ENCODE measurements at regions not wholly inside any gene's neighbourhood (a gene's known extent, or its start where the extent isn't known, plus 50 kb on each side); places are given as distances from the start of the nearest gene placed in this dataset.
"Not testable (repeated sequence)": the region's sequence is repeated elsewhere in the genome, so short reads cannot be mapped to it uniquely, and the experiment has no call there.

- ChIA-PET POLR2A (ENCODE audit: low non-redundant PET) (no interaction called here), CTCF (no interaction called here)
- no peaks in the 10 kb centered on the region for H3K36me3 ChIP-seq (ENCODE audit: insufficient read depth, low read length, poor library complexity, severe bottlenecking)
- no TSS peak for BruUV-seq (replicated peaks)
- peaks cover 10% of the 10 kb centered on the region for H3K9me3 ChIP-seq (ENCODE audit: low read depth, low read length, poor library complexity, severe bottlenecking)
- H3K27ac ChIP-seq (ENCODE audit: low read depth, low read length, poor library complexity, severe bottlenecking) = no peak overlapping the region
- no peak overlapping the region for H3K4me3 ChIP-seq (ENCODE audit: low read depth, low read length, poor library complexity, severe bottlenecking)
- TF ChIP-seq EZH2 (IDR thresholded peaks at IDR 0.05; ENCODE audit: borderline replicate concordance, low read depth, low read length, poor library complexity, severe bottlenecking) (no peak), CTCF (conservative IDR thresholded peaks at IDR 0.05; ENCODE audit: low read depth, low read length) (no peak)
- H3K4me1 ChIP-seq (ENCODE audit: insufficient read depth, low read length, poor library complexity, severe bottlenecking) = no peaks in the 10 kb centered on the region
- DNase-seq (ENCODE audit: low spot score) = no peak
- H3K27me3 ChIP-seq (replicated peaks; ENCODE audit: insufficient read depth, low read depth, low read length, poor library complexity) = no peaks in the 10 kb centered on the region
- intact Hi-C loops (cut with micrococcal nuclease; ENCODE audit: unreplicated experiment) = no loop called here
These were observed 579.0 kb upstream of the ADAMTS5 start for GRCh38 chr21:27545754-27546349.

GRCh38 chr21:27542126-27542525 lies 575.2 kb upstream of the ADAMTS5 start:
- CTCF ChIA-PET; BruUV-seq (replicated peaks); H3K36me3 ChIP-seq (ENCODE audit: insufficient read depth, low read length, poor library complexity, severe bottlenecking); H3K4me3 ChIP-seq (ENCODE audit: low read depth, low read length, poor library complexity, severe bottlenecking); DNase-seq (ENCODE audit: low spot score); intact Hi-C loops (cut with micrococcal nuclease; ENCODE audit: unreplicated experiment); H3K9me3 ChIP-seq (ENCODE audit: low read depth, low read length, poor library complexity, severe bottlenecking); H3K27me3 ChIP-seq (replicated peaks; ENCODE audit: insufficient read depth, low read depth, low read length, poor library complexity); POLR2A ChIA-PET (ENCODE audit: low non-redundant PET); H3K4me1 ChIP-seq (ENCODE audit: insufficient read depth, low read length, poor library complexity, severe bottlenecking); H3K27ac ChIP-seq (ENCODE audit: low read depth, low read length, poor library complexity, severe bottlenecking): not testable (repeated sequence)

GRCh38 chr21:27536319-27536718 lies 569.4 kb upstream of the ADAMTS5 start:
- H3K36me3 ChIP-seq (ENCODE audit: insufficient read depth, low read length, poor library complexity, severe bottlenecking) = no peaks in the 10 kb centered on the region
- CTCF ChIA-PET = no interaction called here
- BruUV-seq (replicated peaks) = no TSS peak
- no peak for DNase-seq (ENCODE audit: low spot score)
- intact Hi-C loops (cut with micrococcal nuclease; ENCODE audit: unreplicated experiment) = no loop called here
- H3K9me3 ChIP-seq (ENCODE audit: low read depth, low read length, poor library complexity, severe bottlenecking) = no peaks in the 10 kb centered on the region
- TF ChIP-seq EZH2 (IDR thresholded peaks at IDR 0.05; ENCODE audit: borderline replicate concordance, low read depth, low read length, poor library complexity, severe bottlenecking) (no peak), CTCF (conservative IDR thresholded peaks at IDR 0.05; ENCODE audit: low read depth, low read length) (no peak)
- no peak overlapping the region for H3K27ac ChIP-seq (ENCODE audit: low read depth, low read length, poor library complexity, severe bottlenecking)
- no peaks in the 10 kb centered on the region for H3K4me1 ChIP-seq (ENCODE audit: insufficient read depth, low read length, poor library complexity, severe bottlenecking)
- POLR2A ChIA-PET (ENCODE audit: low non-redundant PET) = no interaction called here
- H3K4me3 ChIP-seq (ENCODE audit: low read depth, low read length, poor library complexity, severe bottlenecking) = no peak overlapping the region
- no peaks in the 10 kb centered on the region for H3K27me3 ChIP-seq (replicated peaks; ENCODE audit: insufficient read depth, low read depth, low read length, poor library complexity)

- no TSS peak for BruUV-seq (replicated peaks)
- no peak overlapping the region for H3K4me3 ChIP-seq (ENCODE audit: low read depth, low read length, poor library complexity, severe bottlenecking)
These were observed 568.3 kb upstream of the ADAMTS5 start for GRCh38 chr21:27535188-27535587.

More at GRCh38 chr21:27535188-27535587, 568.3 kb upstream of the ADAMTS5 start:
- POLR2A ChIA-PET (ENCODE audit: low non-redundant PET) = no interaction called here
- no peak for DNase-seq (ENCODE audit: low spot score)
- no peaks in the 10 kb centered on the region for H3K9me3 ChIP-seq (ENCODE audit: low read depth, low read length, poor library complexity, severe bottlenecking)
- H3K27me3 ChIP-seq (replicated peaks; ENCODE audit: insufficient read depth, low read depth, low read length, poor library complexity) = no peaks in the 10 kb centered on the region
- H3K27ac ChIP-seq (ENCODE audit: low read depth, low read length, poor library complexity, severe bottlenecking) = no peak overlapping the region
- intact Hi-C loops (cut with micrococcal nuclease; ENCODE audit: unreplicated experiment) = no loop called here
- H3K4me1 ChIP-seq (ENCODE audit: insufficient read depth, low read length, poor library complexity, severe bottlenecking) = no peaks in the 10 kb centered on the region
- H3K36me3 ChIP-seq (ENCODE audit: insufficient read depth, low read length, poor library complexity, severe bottlenecking) = no peaks in the 10 kb centered on the region
- CTCF ChIA-PET = no interaction called here
- TF ChIP-seq EZH2 (IDR thresholded peaks at IDR 0.05; ENCODE audit: borderline replicate concordance, low read depth, low read length, poor library complexity, severe bottlenecking) (no peak), CTCF (conservative IDR thresholded peaks at IDR 0.05; ENCODE audit: low read depth, low read length) (no peak)

Measured in A673 (cell line).